Gastrocnemius medialis (tissue), 4 donors: ENCODE measurements at regions not wholly inside any gene's neighbourhood (a gene's known extent, or its start where the extent isn't known, plus 50 kb on each side); places are given as distances from the start of the nearest gene placed in this dataset.

Source experiments
- CTCF ChIP-seq, 5 experiments: fragments of 450-650 bp in 3 of 5; fragments of 200-600 bp in 2 of 5; sonication (generic) in 2 of 5; IDR thresholded peaks in 4 of 5; conservative IDR thresholded peaks in 1 of 5; 1 replicate in 4 of 5; 2 replicates in 1 of 5; pipeline ENCODE4 v1.5.1; 2016 to 2019; ENCODE audit warnings: antibody characterized with exemption in 5 of 5, mild to moderate bottlenecking in 3 of 5, moderate library complexity in 3 of 5
- POLR2A ChIP-seq, 2 donors: fragments of 450-650 bp; IDR thresholded peaks; one replicate each; pipeline ENCODE4 v1.6.1; 2017; ENCODE audit warnings: antibody characterized with exemption in 2 of 2, mild to moderate bottlenecking in 2 of 2, moderate library complexity in 2 of 2

GRCh38 chrX:4175221-4175620 is 461.8 kb upstream of the PRKX start:
- TF ChIP-seq POLR2A (IDR thresholded peaks at IDR 0.05) = no peak
- no peak for TF ChIP-seq CTCF (IDR thresholded peaks at IDR 0.05 in 4 of 5, conservative IDR thresholded peaks at IDR 0.05 in 1 of 5)
